GM23338 (cell line): ENCODE measurements at regions not wholly inside any gene's neighbourhood (a gene's known extent, or its start where the extent isn't known, plus 50 kb on each side); places are given as distances from the start of the nearest gene placed in this dataset.

ENCODE experiments used
- ATAC-seq: fragments of 200-7000 bp; cut with Tn5 transposase; 3 replicates; pipeline ENCODE4 v1.9.1; 2020
- DNase-seq: peaks from one replicate; pipeline ENCODE4 v3.0.0-alpha.2; 2015; ENCODE audit warnings: low spot score
- H2AFZ ChIP-seq: fragments of 200-600 bp; sonication (generic); 2 replicates; pipeline ENCODE4 v1.8.0; 2016; ENCODE audit warnings: antibody characterized with exemption, mild to moderate bottlenecking, moderate library complexity
- H3F3A ChIP-seq: fragments of 200-600 bp; sonication (generic); replicated peaks from 2 replicates; pipeline ENCODE4 v1.8.0; 2017; ENCODE audit warnings: antibody characterized with exemption, mixed run types, low read depth
- H3K27ac ChIP-seq: fragments of 200-600 bp; sonication (generic); 2 replicates; pipeline ENCODE4 v1.6.1; 2016; ENCODE audit warnings: low read depth
- H3K27me3 ChIP-seq: fragments of 200-600 bp; sonication (generic); 2 replicates; pipeline ENCODE4 v1.8.0; 2016; ENCODE audit warnings: mild to moderate bottlenecking, mixed run types, moderate library complexity; ENCODE audit not compliant: insufficient read depth
- H3K36me3 ChIP-seq: fragments of 200-600 bp; sonication (generic); 2 replicates; pipeline ENCODE4 v1.8.0; 2016; ENCODE audit warnings: mild to moderate bottlenecking; ENCODE audit not compliant: insufficient read depth
- H3K4me1 ChIP-seq: fragments of 200-600 bp; sonication (generic); 2 replicates; pipeline ENCODE4 v1.8.0; 2016; ENCODE audit warnings: mild to moderate bottlenecking, moderate library complexity; ENCODE audit not compliant: insufficient read depth
- H3K4me2 ChIP-seq: fragments of 200-600 bp; sonication (generic); 2 replicates; pipeline ENCODE4 v1.7.1; 2017; ENCODE audit warnings: mixed run types
- H3K4me3 ChIP-seq: fragments of 200-600 bp; sonication (generic); 2 replicates; pipeline ENCODE4 v1.6.1; 2016; ENCODE audit warnings: mixed run types
- H3K79me2 ChIP-seq: fragments of 200-600 bp; sonication (generic); replicated peaks from 2 replicates; pipeline ENCODE4 v1.8.0; 2017; ENCODE audit warnings: mild to moderate bottlenecking; ENCODE audit not compliant: insufficient read depth
- H3K9me2 ChIP-seq: fragments of 200-600 bp; sonication (generic); 2 replicates; pipeline ENCODE4 v1.8.0; 2017; ENCODE audit not compliant: insufficient read depth
- H4K20me1 ChIP-seq: fragments of 200-600 bp; sonication (generic); replicated peaks from 2 replicates; pipeline ENCODE4 v1.8.0; 2017; ENCODE audit warnings: mild to moderate bottlenecking; ENCODE audit not compliant: insufficient read depth
- H3K27ac Mint-ChIP-seq: 2 replicates; pipeline ENCODE4 v1.8.0; 2020; ENCODE audit warnings: inconsistent platforms, mild to moderate bottlenecking, moderate library complexity, mixed read lengths
- H3K27me3 Mint-ChIP-seq: 3 replicates; pipeline ENCODE4 v1.8.0; 2022; ENCODE audit warnings: low read depth, mild to moderate bottlenecking, moderate library complexity, mixed read lengths, inconsistent platforms; ENCODE audit not compliant: insufficient read depth, poor library complexity
- H3K36me3 Mint-ChIP-seq: 3 replicates; pipeline ENCODE4 v1.8.0; 2021; ENCODE audit warnings: low read depth, mild to moderate bottlenecking, inconsistent platforms, moderate library complexity, mixed read lengths
- H3K4me1 Mint-ChIP-seq: 3 replicates; pipeline ENCODE4 v1.8.0; 2020; ENCODE audit warnings: mild to moderate bottlenecking, inconsistent platforms, mixed read lengths
- H3K4me3 Mint-ChIP-seq: 3 replicates; pipeline ENCODE4 v1.8.0; 2021; ENCODE audit warnings: moderate library complexity, mild to moderate bottlenecking, inconsistent platforms, mixed read lengths
- H3K9me3 Mint-ChIP-seq: 3 replicates; pipeline ENCODE4 v1.8.0; 2020; ENCODE audit warnings: moderate library complexity, mild to moderate bottlenecking, inconsistent platforms, mixed read lengths
- CREB1 ChIP-seq: fragments of 250-450 bp; sonication (Bioruptor Pico); IDR thresholded peaks from 2 replicates; pipeline ENCODE4 v1.5.0; 2020; ENCODE audit warnings: low read depth, mild to moderate bottlenecking, moderate library complexity
- EZH2 ChIP-seq: fragments of 200-600 bp; sonication (generic); IDR thresholded peaks from one replicate; pipeline ENCODE4 v1.8.0; 2017; ENCODE audit warnings: antibody characterized with exemption, mild to moderate bottlenecking, low read depth; ENCODE audit not compliant: unreplicated experiment
- NANOG ChIP-seq: IDR thresholded peaks from 2 replicates; pipeline ENCODE4 v1.6.1; 2016; ENCODE audit warnings: antibody characterized with exemption, borderline replicate concordance
- STAT1 ChIP-seq: IDR thresholded peaks from one replicate; pipeline ENCODE4 v1.6.1; 2016; ENCODE audit warnings: antibody characterized with exemption; ENCODE audit not compliant: unreplicated experiment
- ZNF114 ChIP-seq: fragments of 250-450 bp; sonication (Bioruptor Pico); IDR thresholded peaks from 2 replicates; pipeline ENCODE4 v1.5.0; 2020; ENCODE audit warnings: mild to moderate bottlenecking, moderate library complexity
- TF ChIP-seq, protein P1 (sequence below): IDR thresholded peaks from 2 replicates; pipeline ENCODE4 v1.6.1; 2016; ENCODE audit warnings: antibody characterized with exemption
- TF ChIP-seq, protein P2 (sequence below), 2 experiments: fragments of 200-600 bp in 1 of 2; sonication (generic) in 1 of 2; conservative IDR thresholded peaks; 2 replicates each; pipeline versions ENCODE4 v1.5.1 to v1.6.1; 2016 to 2017; ENCODE audit warnings: antibody characterized with exemption in 2 of 2, low read depth in 2 of 2, mild to moderate bottlenecking in 2 of 2, moderate library complexity in 1 of 2
- TF ChIP-seq, protein P3 (sequence below): IDR thresholded peaks from one replicate; pipeline ENCODE4 v1.6.1; 2018; ENCODE audit warnings: antibody characterized with exemption; ENCODE audit not compliant: unreplicated experiment
- TF ChIP-seq, protein P4 (sequence below): fragments of 250-450 bp; sonication (Bioruptor Pico); IDR thresholded peaks from 2 replicates; pipeline ENCODE4 v1.5.0; 2020; ENCODE audit warnings: mild to moderate bottlenecking, moderate library complexity

DNA sequence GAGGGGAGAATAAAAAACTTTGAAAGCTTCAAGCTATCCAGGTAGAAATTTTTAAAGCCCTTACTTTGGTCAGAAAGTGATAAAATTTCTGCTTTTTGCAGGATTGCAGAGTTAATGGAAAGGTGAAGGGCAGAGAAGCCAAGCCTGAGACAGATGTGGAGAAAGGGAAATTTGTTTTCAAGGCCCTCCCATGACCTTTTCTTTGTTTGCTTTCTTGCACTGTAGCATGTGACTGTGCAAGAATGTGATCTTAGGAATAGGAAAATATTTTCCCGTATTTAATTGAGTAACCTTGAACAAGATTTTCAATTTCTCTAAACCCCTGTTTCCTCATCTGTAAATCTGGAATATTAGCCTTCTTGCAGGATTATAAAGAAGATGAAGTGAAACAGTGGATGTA, 307.2 kb downstream of the PPARGC1A start (continued):
- no peak for TF ChIP-seq STAT1
- TF ChIP-seq, protein P1, sequence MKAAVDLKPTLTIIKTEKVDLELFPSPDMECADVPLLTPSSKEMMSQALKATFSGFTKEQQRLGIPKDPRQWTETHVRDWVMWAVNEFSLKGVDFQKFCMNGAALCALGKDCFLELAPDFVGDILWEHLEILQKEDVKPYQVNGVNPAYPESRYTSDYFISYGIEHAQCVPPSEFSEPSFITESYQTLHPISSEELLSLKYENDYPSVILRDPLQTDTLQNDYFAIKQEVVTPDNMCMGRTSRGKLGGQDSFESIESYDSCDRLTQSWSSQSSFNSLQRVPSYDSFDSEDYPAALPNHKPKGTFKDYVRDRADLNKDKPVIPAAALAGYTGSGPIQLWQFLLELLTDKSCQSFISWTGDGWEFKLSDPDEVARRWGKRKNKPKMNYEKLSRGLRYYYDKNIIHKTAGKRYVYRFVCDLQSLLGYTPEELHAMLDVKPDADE, result no peak
- TF ChIP-seq, protein P2, sequence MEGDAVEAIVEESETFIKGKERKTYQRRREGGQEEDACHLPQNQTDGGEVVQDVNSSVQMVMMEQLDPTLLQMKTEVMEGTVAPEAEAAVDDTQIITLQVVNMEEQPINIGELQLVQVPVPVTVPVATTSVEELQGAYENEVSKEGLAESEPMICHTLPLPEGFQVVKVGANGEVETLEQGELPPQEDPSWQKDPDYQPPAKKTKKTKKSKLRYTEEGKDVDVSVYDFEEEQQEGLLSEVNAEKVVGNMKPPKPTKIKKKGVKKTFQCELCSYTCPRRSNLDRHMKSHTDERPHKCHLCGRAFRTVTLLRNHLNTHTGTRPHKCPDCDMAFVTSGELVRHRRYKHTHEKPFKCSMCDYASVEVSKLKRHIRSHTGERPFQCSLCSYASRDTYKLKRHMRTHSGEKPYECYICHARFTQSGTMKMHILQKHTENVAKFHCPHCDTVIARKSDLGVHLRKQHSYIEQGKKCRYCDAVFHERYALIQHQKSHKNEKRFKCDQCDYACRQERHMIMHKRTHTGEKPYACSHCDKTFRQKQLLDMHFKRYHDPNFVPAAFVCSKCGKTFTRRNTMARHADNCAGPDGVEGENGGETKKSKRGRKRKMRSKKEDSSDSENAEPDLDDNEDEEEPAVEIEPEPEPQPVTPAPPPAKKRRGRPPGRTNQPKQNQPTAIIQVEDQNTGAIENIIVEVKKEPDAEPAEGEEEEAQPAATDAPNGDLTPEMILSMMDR (conservative IDR thresholded peaks at IDR 0.05; ENCODE audit: low read depth in 2 of 2), result no peak
- TF ChIP-seq, protein P3, sequence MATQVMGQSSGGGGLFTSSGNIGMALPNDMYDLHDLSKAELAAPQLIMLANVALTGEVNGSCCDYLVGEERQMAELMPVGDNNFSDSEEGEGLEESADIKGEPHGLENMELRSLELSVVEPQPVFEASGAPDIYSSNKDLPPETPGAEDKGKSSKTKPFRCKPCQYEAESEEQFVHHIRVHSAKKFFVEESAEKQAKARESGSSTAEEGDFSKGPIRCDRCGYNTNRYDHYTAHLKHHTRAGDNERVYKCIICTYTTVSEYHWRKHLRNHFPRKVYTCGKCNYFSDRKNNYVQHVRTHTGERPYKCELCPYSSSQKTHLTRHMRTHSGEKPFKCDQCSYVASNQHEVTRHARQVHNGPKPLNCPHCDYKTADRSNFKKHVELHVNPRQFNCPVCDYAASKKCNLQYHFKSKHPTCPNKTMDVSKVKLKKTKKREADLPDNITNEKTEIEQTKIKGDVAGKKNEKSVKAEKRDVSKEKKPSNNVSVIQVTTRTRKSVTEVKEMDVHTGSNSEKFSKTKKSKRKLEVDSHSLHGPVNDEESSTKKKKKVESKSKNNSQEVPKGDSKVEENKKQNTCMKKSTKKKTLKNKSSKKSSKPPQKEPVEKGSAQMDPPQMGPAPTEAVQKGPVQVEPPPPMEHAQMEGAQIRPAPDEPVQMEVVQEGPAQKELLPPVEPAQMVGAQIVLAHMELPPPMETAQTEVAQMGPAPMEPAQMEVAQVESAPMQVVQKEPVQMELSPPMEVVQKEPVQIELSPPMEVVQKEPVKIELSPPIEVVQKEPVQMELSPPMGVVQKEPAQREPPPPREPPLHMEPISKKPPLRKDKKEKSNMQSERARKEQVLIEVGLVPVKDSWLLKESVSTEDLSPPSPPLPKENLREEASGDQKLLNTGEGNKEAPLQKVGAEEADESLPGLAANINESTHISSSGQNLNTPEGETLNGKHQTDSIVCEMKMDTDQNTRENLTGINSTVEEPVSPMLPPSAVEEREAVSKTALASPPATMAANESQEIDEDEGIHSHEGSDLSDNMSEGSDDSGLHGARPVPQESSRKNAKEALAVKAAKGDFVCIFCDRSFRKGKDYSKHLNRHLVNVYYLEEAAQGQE, result no peak
- no peak for TF ChIP-seq EZH2
- TF ChIP-seq CREB1 (CRISPR knock-in tag), result no peak

DNA sequence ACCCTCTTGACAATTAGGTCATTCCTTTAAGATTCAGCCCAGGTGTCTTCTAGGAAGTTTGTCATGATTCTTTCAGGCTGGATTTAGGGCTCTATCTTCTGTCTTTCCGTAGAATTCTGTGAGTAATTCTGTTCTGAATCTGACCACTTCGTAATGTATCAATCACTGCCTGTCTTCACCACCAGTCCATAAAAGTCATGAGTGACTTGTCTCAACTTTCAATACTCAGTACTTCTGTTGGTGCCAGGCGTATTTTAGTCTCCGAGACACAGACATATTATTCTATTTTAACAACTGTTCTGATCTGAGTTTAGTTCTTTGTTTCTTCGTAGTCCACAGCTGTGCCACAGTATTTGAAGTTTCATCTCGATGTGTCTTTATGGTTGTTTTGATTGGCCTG, 310.7 kb downstream of the PPARGC1A start:
- Mint-ChIP-seq H3K4me3 (no peak overlapping the region), H3K27ac (no peak overlapping the region), H3K36me3 (no peaks in the 10 kb centered on the region; the same call in 1 of the 3 replicates), H3K9me3 (peaks cover 3% of the 10 kb centered on the region; the same call in 1 of the 3 replicates), H3K4me1 (peaks cover 33% of the 10 kb centered on the region), H3K27me3 (no peaks in the 10 kb centered on the region)
- DNase-seq, result no peak
- H3F3A ChIP-seq, result no peaks in the 10 kb centered on the region
- no peak overlapping the region for H3K4me3 ChIP-seq
- no peak for ATAC-seq
- peaks cover 5% of the 10 kb centered on the region; the same call in 1 of the 2 replicates for H3K9me2 ChIP-seq
- H3K27me3 ChIP-seq, result no peaks in the 10 kb centered on the region
- H3K4me1 ChIP-seq, result peaks cover 38% of the 10 kb centered on the region
- H2AFZ ChIP-seq, result peak overlapping the region; percentile 9; the same call in 1 of the 2 replicates
- no peaks in the 10 kb centered on the region for H3K79me2 ChIP-seq
- no peak overlapping the region for H3K27ac ChIP-seq
- H3K36me3 ChIP-seq, result no peaks in the 10 kb centered on the region
- no peaks in the 10 kb centered on the region for H4K20me1 ChIP-seq
- H3K4me2 ChIP-seq, result no peak overlapping the region
- TF ChIP-seq, protein P4, sequence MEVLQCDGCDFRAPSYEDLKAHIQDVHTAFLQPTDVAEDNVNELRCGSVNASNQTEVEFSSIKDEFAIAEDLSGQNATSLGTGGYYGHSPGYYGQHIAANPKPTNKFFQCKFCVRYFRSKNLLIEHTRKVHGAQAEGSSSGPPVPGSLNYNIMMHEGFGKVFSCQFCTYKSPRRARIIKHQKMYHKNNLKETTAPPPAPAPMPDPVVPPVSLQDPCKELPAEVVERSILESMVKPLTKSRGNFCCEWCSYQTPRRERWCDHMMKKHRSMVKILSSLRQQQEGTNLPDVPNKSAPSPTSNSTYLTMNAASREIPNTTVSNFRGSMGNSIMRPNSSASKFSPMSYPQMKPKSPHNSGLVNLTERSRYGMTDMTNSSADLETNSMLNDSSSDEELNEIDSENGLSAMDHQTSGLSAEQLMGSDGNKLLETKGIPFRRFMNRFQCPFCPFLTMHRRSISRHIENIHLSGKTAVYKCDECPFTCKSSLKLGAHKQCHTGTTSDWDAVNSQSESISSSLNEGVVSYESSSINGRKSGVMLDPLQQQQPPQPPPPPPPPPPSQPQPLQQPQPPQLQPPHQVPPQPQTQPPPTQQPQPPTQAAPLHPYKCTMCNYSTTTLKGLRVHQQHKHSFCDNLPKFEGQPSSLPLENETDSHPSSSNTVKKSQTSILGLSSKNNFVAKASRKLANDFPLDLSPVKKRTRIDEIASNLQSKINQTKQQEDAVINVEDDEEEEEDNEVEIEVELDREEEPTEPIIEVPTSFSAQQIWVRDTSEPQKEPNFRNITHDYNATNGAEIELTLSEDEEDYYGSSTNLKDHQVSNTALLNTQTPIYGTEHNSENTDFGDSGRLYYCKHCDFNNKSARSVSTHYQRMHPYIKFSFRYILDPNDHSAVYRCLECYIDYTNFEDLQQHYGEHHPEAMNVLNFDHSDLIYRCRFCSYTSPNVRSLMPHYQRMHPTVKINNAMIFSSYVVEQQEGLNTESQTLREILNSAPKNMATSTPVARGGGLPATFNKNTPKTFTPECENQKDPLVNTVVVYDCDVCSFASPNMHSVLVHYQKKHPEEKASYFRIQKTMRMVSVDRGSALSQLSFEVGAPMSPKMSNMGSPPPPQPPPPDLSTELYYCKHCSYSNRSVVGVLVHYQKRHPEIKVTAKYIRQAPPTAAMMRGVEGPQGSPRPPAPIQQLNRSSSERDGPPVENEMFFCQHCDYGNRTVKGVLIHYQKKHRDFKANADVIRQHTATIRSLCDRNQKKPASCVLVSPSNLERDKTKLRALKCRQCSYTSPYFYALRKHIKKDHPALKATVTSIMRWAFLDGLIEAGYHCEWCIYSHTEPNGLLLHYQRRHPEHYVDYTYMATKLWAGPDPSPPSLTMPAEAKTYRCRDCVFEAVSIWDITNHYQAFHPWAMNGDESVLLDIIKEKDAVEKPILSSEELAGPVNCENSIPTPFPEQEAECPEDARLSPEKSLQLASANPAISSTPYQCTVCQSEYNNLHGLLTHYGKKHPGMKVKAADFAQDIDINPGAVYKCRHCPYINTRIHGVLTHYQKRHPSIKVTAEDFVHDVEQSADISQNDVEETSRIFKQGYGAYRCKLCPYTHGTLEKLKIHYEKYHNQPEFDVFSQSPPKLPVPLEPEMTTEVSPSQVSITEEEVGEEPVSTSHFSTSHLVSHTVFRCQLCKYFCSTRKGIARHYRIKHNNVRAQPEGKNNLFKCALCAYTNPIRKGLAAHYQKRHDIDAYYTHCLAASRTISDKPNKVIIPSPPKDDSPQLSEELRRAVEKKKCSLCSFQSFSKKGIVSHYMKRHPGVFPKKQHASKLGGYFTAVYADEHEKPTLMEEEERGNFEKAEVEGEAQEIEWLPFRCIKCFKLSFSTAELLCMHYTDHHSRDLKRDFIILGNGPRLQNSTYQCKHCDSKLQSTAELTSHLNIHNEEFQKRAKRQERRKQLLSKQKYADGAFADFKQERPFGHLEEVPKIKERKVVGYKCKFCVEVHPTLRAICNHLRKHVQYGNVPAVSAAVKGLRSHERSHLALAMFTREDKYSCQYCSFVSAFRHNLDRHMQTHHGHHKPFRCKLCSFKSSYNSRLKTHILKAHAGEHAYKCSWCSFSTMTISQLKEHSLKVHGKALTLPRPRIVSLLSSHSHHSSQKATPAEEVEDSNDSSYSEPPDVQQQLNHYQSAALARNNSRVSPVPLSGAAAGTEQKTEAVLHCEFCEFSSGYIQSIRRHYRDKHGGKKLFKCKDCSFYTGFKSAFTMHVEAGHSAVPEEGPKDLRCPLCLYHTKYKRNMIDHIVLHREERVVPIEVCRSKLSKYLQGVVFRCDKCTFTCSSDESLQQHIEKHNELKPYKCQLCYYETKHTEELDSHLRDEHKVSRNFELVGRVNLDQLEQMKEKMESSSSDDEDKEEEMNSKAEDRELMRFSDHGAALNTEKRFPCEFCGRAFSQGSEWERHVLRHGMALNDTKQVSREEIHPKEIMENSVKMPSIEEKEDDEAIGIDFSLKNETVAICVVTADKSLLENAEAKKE (CRISPR knock-in tag), result no peak
- TF ChIP-seq NANOG (no peak), ZNF114 (no peak)
- TF ChIP-seq, protein P3, result no peak
